Smooth muscle cell (in vitro differentiated cells): ENCODE measurements at regions not wholly inside any gene's neighbourhood (a gene's known extent, or its start where the extent isn't known, plus 50 kb on each side); places are given as distances from the start of the nearest gene placed in this dataset.

Source experiments
- DNase-seq: peaks from one replicate; lab custom pipeline; 2025; ENCODE audit not compliant: unreplicated experiment; lab: John Stamatoyannopoulos, UW
- H2AFZ ChIP-seq: fragments of 200-600 bp; sonication (generic); 2 replicates; pipeline ENCODE4 v1.6.0; 2016; ENCODE audit warnings: antibody characterized with exemption, low read depth, mild to moderate bottlenecking
- H3F3A ChIP-seq: fragments of 200-600 bp; sonication (generic); 2 replicates; pipeline ENCODE4 v1.6.0; 2017; ENCODE audit warnings: antibody characterized with exemption, low read depth
- H3K27ac ChIP-seq: fragments of 200-600 bp; sonication (generic); 2 replicates; pipeline ENCODE4 v1.5.1; 2016; ENCODE audit warnings: low read depth, mild to moderate bottlenecking
- H3K27me3 ChIP-seq: fragments of 200-600 bp; sonication (generic); 2 replicates; pipeline ENCODE4 v1.6.1; 2016; ENCODE audit warnings: low read depth, mild to moderate bottlenecking
- H3K36me3 ChIP-seq: fragments of 200-600 bp; sonication (generic); 2 replicates; pipeline ENCODE4 v1.5.1; 2016; ENCODE audit warnings: low read depth
- H3K4me1 ChIP-seq: fragments of 200-600 bp; sonication (generic); 2 replicates; pipeline ENCODE4 v1.5.1; 2016; ENCODE audit warnings: low read depth
- H3K4me2 ChIP-seq: fragments of 200-600 bp; sonication (generic); 2 replicates; pipeline ENCODE4 v1.6.0; 2016; ENCODE audit warnings: mild to moderate bottlenecking
- H3K4me3 ChIP-seq: fragments of 200-600 bp; sonication (generic); 2 replicates; pipeline ENCODE4 v1.5.1; 2016; ENCODE audit warnings: mild to moderate bottlenecking
- H3K79me2 ChIP-seq: fragments of 200-600 bp; sonication (generic); 2 replicates; pipeline ENCODE4 v1.6.0; 2016; ENCODE audit warnings: low read depth, mild to moderate bottlenecking
- H3K9ac ChIP-seq: fragments of 200-600 bp; sonication (generic); 2 replicates; pipeline ENCODE4 v1.6.0; 2016; ENCODE audit warnings: low read depth
- H3K9me3 ChIP-seq: fragments of 200-600 bp; sonication (generic); replicated peaks from 2 replicates; pipeline ENCODE4 v1.5.1; 2016; ENCODE audit warnings: low read depth
- H4K20me1 ChIP-seq: fragments of 200-600 bp; sonication (generic); 2 replicates; pipeline ENCODE4 v1.6.0; 2016; ENCODE audit warnings: low read depth
- CTCF ChIP-seq: fragments of 200-600 bp; sonication (generic); IDR thresholded peaks from 2 replicates; pipeline ENCODE4 v1.5.1; 2017; ENCODE audit warnings: borderline replicate concordance, mild to moderate bottlenecking, antibody characterized with exemption; ENCODE audit not compliant: insufficient read depth, poor library complexity, severe bottlenecking
- WGBS: methylation state at CpG from one replicate; pipeline ENCODE4 v1.1.7; 2016; ENCODE audit warnings: low lambda C conversion rate; 5-methylcytosine and 5-hydroxymethylcytosine counted together

- 94% methylated on average over 5 of the region's 5 CpGs for WGBS
These were observed 418.9 kb downstream of the ARHGEF28 start for GRCh38 chr5:74044936-74045335.

GRCh38 chr5:74042959-74043358 lies 417.0 kb downstream of the ARHGEF28 start:
- Histone ChIP-seq H3K9ac (no peak overlapping the region), H3F3A (peaks cover 17% of the 10 kb centered on the region), H3K36me3 (no peaks in the 10 kb centered on the region), H2AFZ (no peak overlapping the region), H3K9me3 (no peaks in the 10 kb centered on the region), H4K20me1 (no peaks in the 10 kb centered on the region), H3K4me3 (no peak overlapping the region), H3K4me1 (no peaks in the 10 kb centered on the region), H3K4me2 (peak overlapping the region; percentile 34), H3K27ac (peak overlapping the region; percentile 90), H3K27me3 (no peaks in the 10 kb centered on the region), H3K79me2 (no peaks in the 10 kb centered on the region)
- 6% methylated on average over 4 of the region's 4 CpGs for WGBS
- DNase-seq: no peak
- no peak for TF ChIP-seq CTCF

More at GRCh38 chr5:74044936-74045335, 418.9 kb downstream of the ARHGEF28 start:
- TF ChIP-seq CTCF: no peak
- Histone ChIP-seq H3K4me2 (no peak overlapping the region), H3K27me3 (no peaks in the 10 kb centered on the region), H3K9me3 (no peaks in the 10 kb centered on the region), H4K20me1 (no peaks in the 10 kb centered on the region), H3K4me3 (no peak overlapping the region), H3F3A (peaks cover 17% of the 10 kb centered on the region), H3K27ac (no peak overlapping the region), H2AFZ (no peak overlapping the region), H3K4me1 (no peaks in the 10 kb centered on the region), H3K36me3 (no peaks in the 10 kb centered on the region), H3K9ac (no peak overlapping the region), H3K79me2 (no peaks in the 10 kb centered on the region)
- no peak for DNase-seq

- Histone ChIP-seq H3K36me3 (no peaks in the 10 kb centered on the region), H3K79me2 (no peaks in the 10 kb centered on the region), H3F3A (peaks cover 17% of the 10 kb centered on the region), H3K9ac (no peak overlapping the region), H3K27me3 (no peaks in the 10 kb centered on the region), H2AFZ (no peak overlapping the region), H3K9me3 (no peaks in the 10 kb centered on the region), H3K4me3 (no peak overlapping the region), H3K27ac (peak overlapping the region; percentile 90), H3K4me1 (no peaks in the 10 kb centered on the region), H3K4me2 (peak overlapping the region; percentile 67), H4K20me1 (no peaks in the 10 kb centered on the region)
- TF ChIP-seq CTCF: no peak
- WGBS: 62% methylated on average over 7 of the region's 7 CpGs
- no peak for DNase-seq
These were observed 416.6 kb downstream of the ARHGEF28 start for GRCh38 chr5:74042559-74042958.

GRCh38 chr5:74041913-74042312 lies 415.9 kb downstream of the ARHGEF28 start:
- Histone ChIP-seq H3K4me1 (no peaks in the 10 kb centered on the region), H3K9me3 (no peaks in the 10 kb centered on the region), H3K27ac (peak overlapping the region; percentile 90), H3F3A (peaks cover 17% of the 10 kb centered on the region), H3K4me2 (peak overlapping the region; percentile 67), H3K79me2 (no peaks in the 10 kb centered on the region), H3K36me3 (no peaks in the 10 kb centered on the region), H4K20me1 (no peaks in the 10 kb centered on the region), H3K4me3 (no peak overlapping the region), H3K9ac (no peak overlapping the region), H3K27me3 (no peaks in the 10 kb centered on the region), H2AFZ (no peak overlapping the region)
- TF ChIP-seq CTCF: no peak
- DNase-seq: no peak
